GM10266 (cell line): ENCODE measurements at regions not wholly inside any gene's neighbourhood (a gene's known extent, or its start where the extent isn't known, plus 50 kb on each side); places are given as distances from the start of the nearest gene placed in this dataset.

Experiments
- DNase-seq: peaks from one replicate; pipeline ENCODE4 v3.0.0; 2012; ENCODE audit errors: extremely low spot score
- TF ChIP-seq, protein P1 (sequence below): IDR thresholded peaks from 2 replicates; pipeline ENCODE4 v1.5.1; 2012; ENCODE audit warnings: mild to moderate bottlenecking, low read depth; ENCODE audit not compliant: control insufficient read depth, insufficient read depth; ENCODE audit errors: missing control alignments

DNA sequence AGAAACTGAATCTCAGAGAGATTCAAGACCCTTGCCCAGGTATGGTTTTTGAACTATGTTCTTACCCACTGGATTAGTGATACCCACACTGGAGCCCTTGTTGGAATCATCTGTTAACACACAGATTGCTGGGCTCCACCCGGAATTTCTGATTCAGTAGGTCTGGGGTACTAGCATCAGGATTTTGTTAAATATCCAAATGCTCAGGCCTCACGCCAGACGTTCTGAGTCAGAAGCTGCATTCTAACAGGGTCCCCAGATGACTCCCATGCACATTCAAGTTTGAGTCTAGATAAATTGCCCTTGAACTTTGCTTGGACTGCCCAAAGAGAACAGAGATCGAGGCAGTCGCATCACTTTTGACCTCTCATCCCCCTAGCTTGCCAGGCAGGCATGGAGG lies 182.0 kb upstream of the WWC1 start:
- TF ChIP-seq, protein P1, sequence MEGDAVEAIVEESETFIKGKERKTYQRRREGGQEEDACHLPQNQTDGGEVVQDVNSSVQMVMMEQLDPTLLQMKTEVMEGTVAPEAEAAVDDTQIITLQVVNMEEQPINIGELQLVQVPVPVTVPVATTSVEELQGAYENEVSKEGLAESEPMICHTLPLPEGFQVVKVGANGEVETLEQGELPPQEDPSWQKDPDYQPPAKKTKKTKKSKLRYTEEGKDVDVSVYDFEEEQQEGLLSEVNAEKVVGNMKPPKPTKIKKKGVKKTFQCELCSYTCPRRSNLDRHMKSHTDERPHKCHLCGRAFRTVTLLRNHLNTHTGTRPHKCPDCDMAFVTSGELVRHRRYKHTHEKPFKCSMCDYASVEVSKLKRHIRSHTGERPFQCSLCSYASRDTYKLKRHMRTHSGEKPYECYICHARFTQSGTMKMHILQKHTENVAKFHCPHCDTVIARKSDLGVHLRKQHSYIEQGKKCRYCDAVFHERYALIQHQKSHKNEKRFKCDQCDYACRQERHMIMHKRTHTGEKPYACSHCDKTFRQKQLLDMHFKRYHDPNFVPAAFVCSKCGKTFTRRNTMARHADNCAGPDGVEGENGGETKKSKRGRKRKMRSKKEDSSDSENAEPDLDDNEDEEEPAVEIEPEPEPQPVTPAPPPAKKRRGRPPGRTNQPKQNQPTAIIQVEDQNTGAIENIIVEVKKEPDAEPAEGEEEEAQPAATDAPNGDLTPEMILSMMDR: no peak
- no peak for DNase-seq

DNA sequence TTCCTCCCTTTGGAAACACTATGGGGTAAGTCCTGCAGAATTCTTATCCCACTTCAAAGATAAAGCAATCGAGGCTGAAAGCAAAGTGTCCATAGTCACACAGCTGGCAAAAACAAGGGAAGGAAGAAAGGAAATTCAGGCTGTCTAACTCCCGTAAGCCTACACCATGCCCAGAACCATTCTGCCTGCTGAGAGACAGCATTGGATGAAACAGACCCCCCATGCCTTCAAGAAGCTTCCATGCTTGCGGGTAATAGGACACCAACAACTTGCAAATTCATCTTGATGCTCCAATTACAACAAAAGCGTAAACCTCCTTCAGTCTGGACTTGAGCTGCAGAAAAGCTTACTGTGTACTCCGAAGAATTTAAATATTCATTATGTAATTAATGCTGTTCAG lies 181.1 kb upstream of the WWC1 start:
- TF ChIP-seq, protein P1: no peak
- no peak for DNase-seq

DNA sequence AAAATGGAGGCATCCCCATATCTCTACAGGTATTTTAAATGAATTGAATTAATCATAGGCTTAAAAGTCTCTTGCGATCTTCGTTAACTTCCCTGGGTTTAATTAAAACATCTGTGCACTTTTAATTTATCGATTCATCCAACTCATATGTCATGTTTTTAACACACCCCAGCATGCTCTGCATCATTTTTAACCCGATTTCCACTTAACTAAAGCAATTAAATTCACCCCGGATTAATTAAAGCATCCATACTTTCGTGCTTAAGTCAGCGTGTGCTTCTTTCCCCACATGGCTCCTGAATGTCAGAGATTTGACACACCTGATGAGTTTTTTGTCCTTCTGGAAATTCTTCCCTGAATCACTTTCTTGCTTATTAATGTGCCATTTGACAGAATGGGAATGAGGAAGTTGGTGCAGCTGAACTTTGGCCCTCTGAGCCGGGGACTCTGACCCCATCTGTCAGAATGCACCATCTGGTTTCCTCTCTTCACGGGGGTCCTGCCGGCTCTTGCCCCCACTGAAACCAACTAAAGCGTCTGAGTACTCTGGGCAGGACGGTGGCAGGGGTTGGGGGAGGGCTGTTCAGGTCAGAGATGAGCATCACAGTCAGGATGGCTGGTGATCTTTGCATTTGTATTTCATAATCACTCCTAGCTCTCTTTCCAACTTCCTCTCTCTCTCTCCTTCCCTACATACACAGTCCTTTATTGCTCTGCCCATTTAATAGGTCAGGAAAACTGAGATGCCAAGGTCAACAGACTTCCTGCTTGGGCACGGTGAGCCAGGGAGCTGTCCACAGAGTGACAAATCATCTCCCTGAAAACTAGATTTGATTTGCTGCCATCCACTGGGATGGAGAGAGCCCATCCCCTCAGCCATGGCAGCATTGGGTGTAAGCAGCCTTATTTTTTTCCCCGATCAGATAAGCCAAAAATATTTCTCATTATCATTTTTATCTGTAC lies 180.3 kb upstream of the WWC1 start:
- TF ChIP-seq, protein P1: no peak
- DNase-seq: no peak

- peak; percentile 64 for DNase-seq
- TF ChIP-seq, protein P1: peak; percentile 75
Observed at GRCh38 chr5:168114444-168115017, 176.9 kb upstream of the WWC1 start.

- DNase-seq: no peak
- TF ChIP-seq, protein P1: no peak
Observed at GRCh38 chr5:168117469-168117868, 174.0 kb upstream of the WWC1 start.

DNA sequence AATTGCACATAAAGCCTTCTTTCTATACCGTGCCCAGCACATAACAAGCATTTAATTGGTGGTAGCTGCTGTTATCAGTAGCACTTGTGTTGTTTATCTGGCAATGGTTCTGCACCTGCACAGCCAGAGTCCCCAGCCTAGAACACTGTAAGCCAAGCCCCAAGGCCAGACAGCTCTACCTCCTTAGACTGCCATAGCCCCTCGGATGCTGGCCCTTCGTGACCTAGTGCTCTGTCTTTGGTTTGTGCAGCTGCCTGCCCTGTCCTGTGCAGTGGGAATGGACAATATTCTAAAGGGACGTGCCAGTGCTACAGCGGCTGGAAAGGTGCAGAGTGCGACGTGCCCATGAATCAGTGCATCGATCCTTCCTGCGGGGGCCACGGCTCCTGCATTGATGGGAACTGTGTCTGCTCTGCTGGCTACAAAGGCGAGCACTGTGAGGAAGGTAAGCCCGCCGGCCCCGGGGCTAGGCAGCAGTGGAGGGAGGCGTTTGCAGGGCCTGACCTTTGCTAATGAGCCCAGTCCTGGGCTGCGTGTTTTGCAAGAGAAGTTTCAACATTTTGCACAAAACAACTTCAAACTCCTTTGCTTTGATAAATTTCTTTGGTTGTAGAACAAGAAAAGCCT lies 173.3 kb upstream of the WWC1 start:
- TF ChIP-seq, protein P1: no peak
- DNase-seq: no peak
